ENCODE measurements at regions not wholly inside any gene's neighbourhood (a gene's known extent, or its start where the extent isn't known, plus 50 kb on each side); places are given as distances from the start of the nearest gene placed in this dataset.

DNA sequence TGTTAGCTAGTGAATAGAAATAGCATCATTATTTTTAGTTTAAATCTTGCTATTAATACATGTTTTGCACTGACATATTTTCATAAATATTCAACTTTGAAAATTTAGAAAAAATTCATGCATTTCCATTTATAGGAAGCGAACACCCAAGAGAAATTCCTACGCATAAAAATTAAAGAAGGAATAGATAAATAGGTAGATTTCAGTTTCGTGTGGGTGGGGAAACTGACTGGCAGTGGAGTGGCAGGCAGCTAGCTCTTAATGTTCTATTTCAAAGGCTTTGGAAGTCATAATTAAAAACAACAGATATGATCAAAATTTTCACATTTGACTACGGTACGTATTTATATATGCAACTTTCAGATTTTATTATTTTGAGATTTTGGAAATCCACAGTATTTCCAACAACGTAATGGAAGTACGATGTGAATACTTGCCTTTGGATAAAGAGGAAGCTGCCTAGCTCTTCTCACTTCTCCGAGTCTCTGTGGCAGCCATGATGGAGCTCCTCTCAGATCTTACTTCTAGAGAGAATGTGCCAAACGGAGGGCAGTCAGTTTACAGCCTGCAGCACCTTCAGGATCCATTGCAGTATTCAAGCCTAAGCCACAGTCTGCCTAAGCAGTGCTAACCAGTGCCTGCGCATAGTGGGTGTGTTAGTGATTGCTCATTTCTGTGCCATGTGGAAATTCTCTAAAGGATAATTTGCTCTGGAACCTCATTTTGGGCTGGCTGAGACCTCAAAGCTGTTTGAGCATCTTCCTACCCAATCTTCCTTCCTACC, 62.9 kb upstream of the RGS4 start:
- TF ChIP-seq POLR2A (IDR thresholded peaks at IDR 0.05), result no peak
- TF ChIP-seq, protein P1, sequence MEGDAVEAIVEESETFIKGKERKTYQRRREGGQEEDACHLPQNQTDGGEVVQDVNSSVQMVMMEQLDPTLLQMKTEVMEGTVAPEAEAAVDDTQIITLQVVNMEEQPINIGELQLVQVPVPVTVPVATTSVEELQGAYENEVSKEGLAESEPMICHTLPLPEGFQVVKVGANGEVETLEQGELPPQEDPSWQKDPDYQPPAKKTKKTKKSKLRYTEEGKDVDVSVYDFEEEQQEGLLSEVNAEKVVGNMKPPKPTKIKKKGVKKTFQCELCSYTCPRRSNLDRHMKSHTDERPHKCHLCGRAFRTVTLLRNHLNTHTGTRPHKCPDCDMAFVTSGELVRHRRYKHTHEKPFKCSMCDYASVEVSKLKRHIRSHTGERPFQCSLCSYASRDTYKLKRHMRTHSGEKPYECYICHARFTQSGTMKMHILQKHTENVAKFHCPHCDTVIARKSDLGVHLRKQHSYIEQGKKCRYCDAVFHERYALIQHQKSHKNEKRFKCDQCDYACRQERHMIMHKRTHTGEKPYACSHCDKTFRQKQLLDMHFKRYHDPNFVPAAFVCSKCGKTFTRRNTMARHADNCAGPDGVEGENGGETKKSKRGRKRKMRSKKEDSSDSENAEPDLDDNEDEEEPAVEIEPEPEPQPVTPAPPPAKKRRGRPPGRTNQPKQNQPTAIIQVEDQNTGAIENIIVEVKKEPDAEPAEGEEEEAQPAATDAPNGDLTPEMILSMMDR (IDR thresholded peaks at IDR 0.05), result no peak
